HCT116 (cell line): ENCODE measurements at regions not wholly inside any gene's neighbourhood (a gene's known extent, or its start where the extent isn't known, plus 50 kb on each side); places are given as distances from the start of the nearest gene placed in this dataset.

Experiments used
- EZH2 ChIP-seq: fragments of 200-600 bp; sonication (generic); IDR thresholded peaks from 2 replicates; pipeline ENCODE4 v1.6.1; 2017; ENCODE audit warnings: antibody characterized with exemption, mixed run types
- JUND ChIP-seq: IDR thresholded peaks from 2 replicates; pipeline ENCODE4 v1.6.1; 2012
- POLR2A ChIP-seq: IDR thresholded peaks from 2 replicates; pipeline ENCODE4 v1.7.0; 2011; ENCODE audit warnings: borderline replicate concordance; ENCODE audit not compliant: insufficient read depth, insufficient read length; ENCODE audit errors: extremely low read depth
- POLR2AphosphoS5 ChIP-seq: IDR thresholded peaks from 2 replicates; pipeline ENCODE4 v1.6.1; 2011; ENCODE audit warnings: mild to moderate bottlenecking, low read depth, low read length, moderate library complexity
- TF ChIP-seq, protein P1 (sequence below), 3 experiments: fragments of 200-600 bp in 1 of 3; sonication (generic) in 1 of 3; IDR thresholded peaks in 2 of 3; conservative IDR thresholded peaks in 1 of 3; 2 replicates each; pipeline ENCODE4 v1.5.1; 2012 to 2017; ENCODE audit warnings: low read depth in 2 of 3, low read length in 2 of 3, antibody characterized with exemption in 1 of 3, borderline replicate concordance in 1 of 3, control low read depth in 1 of 3, mild to moderate bottlenecking in 1 of 3, mixed read lengths in 1 of 3, mixed run types in 1 of 3, moderate library complexity in 1 of 3; ENCODE audit not compliant: insufficient read depth in 1 of 3
- TF ChIP-seq, protein P2 (sequence below): IDR thresholded peaks from 2 replicates; pipeline ENCODE4 v1.6.1; 2012; ENCODE audit warnings: low read depth

DNA sequence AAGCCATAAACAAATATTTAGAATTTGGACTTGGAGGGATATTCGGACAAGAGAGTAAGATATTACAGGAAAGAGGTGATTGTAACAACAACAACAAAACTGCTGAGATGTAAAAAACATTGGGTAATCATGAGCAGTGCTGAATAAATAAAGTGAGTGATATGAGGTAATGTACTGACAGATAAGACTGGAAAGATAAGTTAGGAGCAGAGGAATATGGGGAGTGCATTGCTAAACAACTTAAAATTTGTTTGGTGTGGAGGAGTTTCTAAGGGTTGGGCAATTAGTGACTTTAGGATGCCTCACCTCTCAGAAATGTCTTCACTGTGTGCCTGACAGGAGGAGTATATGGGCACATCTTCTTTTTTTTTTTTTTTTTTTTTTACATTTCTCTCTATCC, 637.8 kb upstream of the GRIA3 start:
- TF ChIP-seq JUND (no peak), POLR2AphosphoS5 (no peak), POLR2A (no peak), EZH2 (no peak)
- TF ChIP-seq, protein P1, sequence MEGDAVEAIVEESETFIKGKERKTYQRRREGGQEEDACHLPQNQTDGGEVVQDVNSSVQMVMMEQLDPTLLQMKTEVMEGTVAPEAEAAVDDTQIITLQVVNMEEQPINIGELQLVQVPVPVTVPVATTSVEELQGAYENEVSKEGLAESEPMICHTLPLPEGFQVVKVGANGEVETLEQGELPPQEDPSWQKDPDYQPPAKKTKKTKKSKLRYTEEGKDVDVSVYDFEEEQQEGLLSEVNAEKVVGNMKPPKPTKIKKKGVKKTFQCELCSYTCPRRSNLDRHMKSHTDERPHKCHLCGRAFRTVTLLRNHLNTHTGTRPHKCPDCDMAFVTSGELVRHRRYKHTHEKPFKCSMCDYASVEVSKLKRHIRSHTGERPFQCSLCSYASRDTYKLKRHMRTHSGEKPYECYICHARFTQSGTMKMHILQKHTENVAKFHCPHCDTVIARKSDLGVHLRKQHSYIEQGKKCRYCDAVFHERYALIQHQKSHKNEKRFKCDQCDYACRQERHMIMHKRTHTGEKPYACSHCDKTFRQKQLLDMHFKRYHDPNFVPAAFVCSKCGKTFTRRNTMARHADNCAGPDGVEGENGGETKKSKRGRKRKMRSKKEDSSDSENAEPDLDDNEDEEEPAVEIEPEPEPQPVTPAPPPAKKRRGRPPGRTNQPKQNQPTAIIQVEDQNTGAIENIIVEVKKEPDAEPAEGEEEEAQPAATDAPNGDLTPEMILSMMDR (IDR thresholded peaks at IDR 0.05 in 2 of 3, conservative IDR thresholded peaks at IDR 0.05 in 1 of 3; ENCODE audit: borderline replicate concordance in 1 of 3, insufficient read depth in 1 of 3, low read depth in 2 of 3, low read length in 2 of 3) = no peak
- TF ChIP-seq, protein P2, sequence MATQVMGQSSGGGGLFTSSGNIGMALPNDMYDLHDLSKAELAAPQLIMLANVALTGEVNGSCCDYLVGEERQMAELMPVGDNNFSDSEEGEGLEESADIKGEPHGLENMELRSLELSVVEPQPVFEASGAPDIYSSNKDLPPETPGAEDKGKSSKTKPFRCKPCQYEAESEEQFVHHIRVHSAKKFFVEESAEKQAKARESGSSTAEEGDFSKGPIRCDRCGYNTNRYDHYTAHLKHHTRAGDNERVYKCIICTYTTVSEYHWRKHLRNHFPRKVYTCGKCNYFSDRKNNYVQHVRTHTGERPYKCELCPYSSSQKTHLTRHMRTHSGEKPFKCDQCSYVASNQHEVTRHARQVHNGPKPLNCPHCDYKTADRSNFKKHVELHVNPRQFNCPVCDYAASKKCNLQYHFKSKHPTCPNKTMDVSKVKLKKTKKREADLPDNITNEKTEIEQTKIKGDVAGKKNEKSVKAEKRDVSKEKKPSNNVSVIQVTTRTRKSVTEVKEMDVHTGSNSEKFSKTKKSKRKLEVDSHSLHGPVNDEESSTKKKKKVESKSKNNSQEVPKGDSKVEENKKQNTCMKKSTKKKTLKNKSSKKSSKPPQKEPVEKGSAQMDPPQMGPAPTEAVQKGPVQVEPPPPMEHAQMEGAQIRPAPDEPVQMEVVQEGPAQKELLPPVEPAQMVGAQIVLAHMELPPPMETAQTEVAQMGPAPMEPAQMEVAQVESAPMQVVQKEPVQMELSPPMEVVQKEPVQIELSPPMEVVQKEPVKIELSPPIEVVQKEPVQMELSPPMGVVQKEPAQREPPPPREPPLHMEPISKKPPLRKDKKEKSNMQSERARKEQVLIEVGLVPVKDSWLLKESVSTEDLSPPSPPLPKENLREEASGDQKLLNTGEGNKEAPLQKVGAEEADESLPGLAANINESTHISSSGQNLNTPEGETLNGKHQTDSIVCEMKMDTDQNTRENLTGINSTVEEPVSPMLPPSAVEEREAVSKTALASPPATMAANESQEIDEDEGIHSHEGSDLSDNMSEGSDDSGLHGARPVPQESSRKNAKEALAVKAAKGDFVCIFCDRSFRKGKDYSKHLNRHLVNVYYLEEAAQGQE = no peak
